Trophoblast cell (in vitro differentiated cells and primary cell): ENCODE measurements at regions not wholly inside any gene's neighbourhood (a gene's known extent, or its start where the extent isn't known, plus 50 kb on each side); places are given as distances from the start of the nearest gene placed in this dataset.

ENCODE experiments used
- DNase-seq, 2 donors: peaks; one replicate each; pipeline ENCODE4 v3.0.0-alpha.2; 2016
- H2AFZ ChIP-seq: 2 replicates; pipeline ENCODE4 v1.6.1; 2013; ENCODE audit warnings: low read length, moderate library complexity, mild to moderate bottlenecking; ENCODE audit not compliant: insufficient read depth, poor library complexity
- H2AK5ac ChIP-seq: 2 replicates; pipeline ENCODE4 v1.6.1; 2013; ENCODE audit warnings: mild to moderate bottlenecking, low read length
- H2BK120ac ChIP-seq: 2 replicates; pipeline ENCODE4 v1.6.1; 2013; ENCODE audit warnings: low read length, mild to moderate bottlenecking, moderate library complexity; ENCODE audit not compliant: insufficient read depth, poor library complexity
- H2BK12ac ChIP-seq: 2 replicates; pipeline ENCODE4 v1.6.1; 2013; ENCODE audit warnings: mild to moderate bottlenecking, low read length, moderate library complexity
- H2BK5ac ChIP-seq: 2 replicates; pipeline ENCODE4 v1.6.1; 2013; ENCODE audit warnings: low read length, low read depth, moderate library complexity, mild to moderate bottlenecking; ENCODE audit not compliant: poor library complexity
- H3K14ac ChIP-seq: 2 replicates; pipeline ENCODE4 v1.6.1; 2013; ENCODE audit warnings: mild to moderate bottlenecking, low read length
- H3K18ac ChIP-seq: 2 replicates; pipeline ENCODE4 v1.6.1; 2013; ENCODE audit warnings: mild to moderate bottlenecking, low read length
- H3K23ac ChIP-seq: 2 replicates; pipeline ENCODE4 v1.6.1; 2013; ENCODE audit warnings: low read length
- H3K27ac ChIP-seq: 2 replicates; pipeline ENCODE4 v1.5.1; 2013; ENCODE audit warnings: low read depth, mild to moderate bottlenecking, inconsistent platforms, low read length, moderate library complexity
- H3K27me3 ChIP-seq: 2 replicates; pipeline ENCODE4 v1.6.1; 2013; ENCODE audit warnings: inconsistent platforms, mild to moderate bottlenecking, low read length, moderate library complexity; ENCODE audit not compliant: insufficient read depth
- H3K36me3 ChIP-seq, 2 experiments: 1 replicate in 1 of 2; 2 replicates in 1 of 2; pipeline ENCODE4 v1.6.1; 2013; ENCODE audit warnings: low read length in 2 of 2, mild to moderate bottlenecking in 2 of 2, moderate library complexity in 1 of 2; ENCODE audit not compliant: insufficient read depth in 2 of 2, control insufficient read depth in 1 of 2
- H3K4ac ChIP-seq: 2 replicates; pipeline ENCODE4 v1.6.1; 2013; ENCODE audit warnings: low read depth, mild to moderate bottlenecking, low read length, moderate library complexity
- H3K4me1 ChIP-seq, 2 experiments: 1 replicate in 1 of 2; 2 replicates in 1 of 2; pipeline ENCODE4 v1.6.1; 2013; ENCODE audit warnings: low read length in 2 of 2, mild to moderate bottlenecking in 2 of 2, moderate library complexity in 1 of 2; ENCODE audit not compliant: insufficient read depth in 2 of 2, control insufficient read depth in 1 of 2
- H3K4me2 ChIP-seq: 2 replicates; pipeline ENCODE4 v1.6.1; 2013; ENCODE audit warnings: inconsistent platforms, mild to moderate bottlenecking, low read length, moderate library complexity
- H3K4me3 ChIP-seq: 2 replicates; pipeline ENCODE4 v1.5.1; 2013; ENCODE audit warnings: mild to moderate bottlenecking, low read depth, low read length, inconsistent platforms
- H3K79me1 ChIP-seq: one replicate; pipeline ENCODE4 v1.6.1; 2013; ENCODE audit warnings: low read length
- H3K79me2 ChIP-seq: 2 replicates; pipeline ENCODE4 v1.6.1; 2013; ENCODE audit warnings: low read length, mild to moderate bottlenecking; ENCODE audit not compliant: control insufficient read depth, insufficient read depth, poor library complexity
- H3K9ac ChIP-seq: 2 replicates; pipeline ENCODE4 v1.6.1; 2013; ENCODE audit warnings: mild to moderate bottlenecking, low read length
- H3K9me3 ChIP-seq: 2 replicates; pipeline ENCODE4 v1.6.1; 2013; ENCODE audit warnings: low read depth, mild to moderate bottlenecking, control low read depth, inconsistent platforms, low read length; ENCODE audit not compliant: insufficient read depth
- H4K12ac ChIP-seq: 2 replicates; pipeline ENCODE4 v1.6.1; 2013; ENCODE audit warnings: low read depth, mild to moderate bottlenecking, low read length, moderate library complexity
- H4K8ac ChIP-seq: 2 replicates; pipeline ENCODE4 v1.6.1; 2013; ENCODE audit warnings: low read depth, mild to moderate bottlenecking, low read length, moderate library complexity
- H4K91ac ChIP-seq: one replicate; pipeline ENCODE4 v1.6.1; 2013; ENCODE audit warnings: low read depth, mild to moderate bottlenecking, low read length, moderate library complexity
- WGBS: extraction: QIAGEN DNeasy Blood & Tissue Kit; methylation state at CpG from one replicate; pipeline ENCODE4 v1.1.7; 2013; ENCODE audit warnings: missing lambda C conversion rate; ENCODE audit not compliant: insufficient read length, insufficient coverage; ENCODE audit errors: extremely low coverage; 5-methylcytosine and 5-hydroxymethylcytosine counted together

DNA sequence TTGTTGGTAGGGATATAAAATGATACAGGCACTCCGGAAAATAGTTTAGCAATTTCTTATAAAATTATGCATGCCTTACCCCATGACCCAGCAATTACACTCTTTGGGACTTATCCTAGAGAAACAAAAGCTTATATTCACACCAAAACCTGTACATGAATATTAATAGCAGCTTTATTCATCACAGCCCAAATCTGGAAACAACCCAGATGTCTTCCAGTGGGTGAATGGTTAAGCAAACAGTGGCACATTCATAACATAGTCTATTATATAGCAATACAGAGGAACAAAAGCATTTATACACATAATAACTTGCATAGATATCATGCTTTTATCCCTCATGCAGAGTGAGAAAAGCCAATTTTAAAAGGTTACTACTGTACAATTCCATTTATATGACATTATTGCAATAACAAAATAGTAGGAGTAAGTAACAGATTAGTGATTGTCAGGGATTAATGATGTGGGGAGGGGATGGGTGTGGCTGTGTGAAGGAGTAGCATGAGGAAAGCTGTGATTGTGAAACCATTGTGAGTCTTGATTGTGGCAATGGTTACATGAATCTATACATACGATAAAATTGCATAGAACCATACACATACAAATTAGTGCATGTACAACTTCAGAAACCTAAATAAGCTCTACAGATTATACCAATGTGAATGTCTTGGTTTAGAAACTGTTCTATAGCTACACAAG is 363.1 kb upstream of the OR4E1 start:
- Histone ChIP-seq H3K4me3 (no peak overlapping the region), H3K18ac (no peak overlapping the region), H2AFZ (no peak overlapping the region), H3K79me1 (no peaks in the 10 kb centered on the region), H3K9me3 (no peaks in the 10 kb centered on the region), H2BK5ac (no peak overlapping the region), H3K4ac (no peak overlapping the region), H3K4me1 (no peaks in the 10 kb centered on the region), H3K27me3 (no peaks in the 10 kb centered on the region), H3K79me2 (no peaks in the 10 kb centered on the region), H4K91ac (no peak overlapping the region), H3K36me3 (no peaks in the 10 kb centered on the region), H3K14ac (no peak overlapping the region), H4K8ac (no peak overlapping the region), H4K12ac (no peak overlapping the region), H2BK120ac (no peak overlapping the region), H3K23ac (no peak overlapping the region), H2BK12ac (no peak overlapping the region), H2AK5ac (no peak overlapping the region), H3K9ac (no peak overlapping the region), H3K27ac (no peak overlapping the region), H3K4me2 (no peak overlapping the region)
- no CpG with 5 or more reads among the region's 2 CpGs for WGBS
- DNase-seq, result no peak

DNA sequence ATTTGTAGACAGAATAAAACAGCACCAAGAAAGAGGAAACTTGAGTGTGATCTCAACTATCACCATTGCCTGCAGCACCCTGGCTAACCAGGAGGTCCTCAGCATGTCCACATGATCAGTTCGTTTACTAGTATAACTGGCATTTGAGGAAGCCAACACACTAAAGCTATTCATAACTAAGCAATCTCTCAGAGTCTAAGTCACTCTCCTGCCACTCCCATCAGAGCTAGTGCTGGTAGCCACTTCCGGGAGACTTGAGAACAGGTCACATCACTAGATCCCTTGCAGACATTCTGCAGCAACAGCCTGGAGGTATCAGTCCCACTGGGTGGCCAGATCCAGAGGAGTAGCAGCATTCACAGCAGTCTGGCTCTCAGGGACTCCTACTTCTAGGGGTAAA is 352.9 kb upstream of the OR4E1 start:
- H2AFZ ChIP-seq, result no peak overlapping the region
- no peaks in the 10 kb centered on the region for H3K9me3 ChIP-seq
- no peak overlapping the region for H3K14ac ChIP-seq
- no peak overlapping the region for H2BK120ac ChIP-seq
- no CpG with 5 or more reads among the region's 2 CpGs for WGBS
- no peak overlapping the region for H2BK5ac ChIP-seq
- no peak overlapping the region for H3K4me3 ChIP-seq
- DNase-seq, result peak; percentile 69 to 71
- no peak overlapping the region for H3K9ac ChIP-seq
- no peak overlapping the region for H4K91ac ChIP-seq
- no peaks in the 10 kb centered on the region for H3K79me2 ChIP-seq
- H3K36me3 ChIP-seq, result no peaks in the 10 kb centered on the region
- no peak overlapping the region for H3K18ac ChIP-seq
- no peak overlapping the region for H3K27ac ChIP-seq
- no peak overlapping the region for H3K23ac ChIP-seq
- H3K4me1 ChIP-seq, result no peaks in the 10 kb centered on the region
- H3K27me3 ChIP-seq, result no peaks in the 10 kb centered on the region
- H3K4ac ChIP-seq, result no peak overlapping the region
- no peak overlapping the region for H2BK12ac ChIP-seq
- H3K4me2 ChIP-seq, result no peak overlapping the region
- no peak overlapping the region for H4K12ac ChIP-seq
- no peak overlapping the region for H4K8ac ChIP-seq
- no peak overlapping the region for H2AK5ac ChIP-seq
- no peaks in the 10 kb centered on the region for H3K79me1 ChIP-seq

DNA sequence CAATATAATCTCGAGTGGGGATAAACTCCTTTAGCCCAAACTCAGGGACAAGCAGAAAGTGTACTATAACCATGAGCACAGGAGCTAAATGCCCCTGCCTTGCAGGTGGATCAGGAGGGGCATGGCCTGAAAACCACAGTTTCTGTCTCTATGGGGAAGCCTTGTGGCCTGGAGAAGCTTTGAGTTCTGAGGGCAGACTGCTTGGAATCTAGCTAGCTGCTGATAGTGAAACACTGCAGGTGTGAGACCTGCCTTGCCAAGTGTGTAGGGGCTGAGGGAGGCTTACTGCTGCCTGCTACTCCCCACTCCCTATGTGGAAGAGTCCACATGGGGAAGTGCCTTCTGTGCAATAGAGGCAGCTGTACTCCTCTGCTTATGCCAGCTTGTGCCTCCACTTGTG is 352.3 kb upstream of the OR4E1 start:
- WGBS, result no CpG with 5 or more reads among the region's 1 CpG
- Histone ChIP-seq H3K23ac (no peak overlapping the region), H3K9ac (no peak overlapping the region), H3K4me3 (no peak overlapping the region), H3K4me1 (no peaks in the 10 kb centered on the region), H4K91ac (no peak overlapping the region), H3K36me3 (no peaks in the 10 kb centered on the region), H4K12ac (no peak overlapping the region), H2BK5ac (no peak overlapping the region), H2BK12ac (no peak overlapping the region), H4K8ac (no peak overlapping the region), H3K18ac (no peak overlapping the region), H3K4ac (no peak overlapping the region), H3K27ac (no peak overlapping the region), H2BK120ac (no peak overlapping the region), H3K4me2 (no peak overlapping the region), H2AFZ (no peak overlapping the region), H3K9me3 (no peaks in the 10 kb centered on the region), H2AK5ac (no peak overlapping the region), H3K79me1 (no peaks in the 10 kb centered on the region), H3K14ac (no peak overlapping the region), H3K79me2 (no peaks in the 10 kb centered on the region), H3K27me3 (no peaks in the 10 kb centered on the region)
- no peak for DNase-seq

DNA sequence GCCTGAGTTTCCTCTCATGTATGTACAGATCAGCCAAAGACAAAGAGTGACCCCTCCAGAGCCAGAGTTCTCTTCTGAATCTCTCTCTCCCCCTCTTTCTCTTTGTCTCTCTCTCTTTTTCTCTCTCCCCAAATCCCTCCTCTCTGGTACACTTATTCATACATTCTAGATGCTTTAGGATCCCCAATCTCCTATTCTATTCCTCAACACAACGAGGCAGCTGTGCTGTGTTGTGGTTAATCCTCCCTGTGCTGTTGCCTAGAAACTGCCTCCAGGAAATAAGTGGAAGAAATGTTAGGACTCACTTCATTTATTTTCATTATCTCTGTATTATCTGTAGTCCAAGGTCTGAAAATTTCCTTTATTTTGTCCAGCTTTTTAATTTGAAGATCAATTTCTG is 350.5 kb upstream of the OR4E1 start:
- H2BK12ac ChIP-seq, result no peak overlapping the region
- no peak overlapping the region for H2AFZ ChIP-seq
- H4K91ac ChIP-seq, result no peak overlapping the region
- no peak overlapping the region for H2AK5ac ChIP-seq
- no peak overlapping the region for H4K8ac ChIP-seq
- H3K9ac ChIP-seq, result no peak overlapping the region
- no peaks in the 10 kb centered on the region for H3K9me3 ChIP-seq
- no peak overlapping the region for H2BK5ac ChIP-seq
- no peak overlapping the region for H3K18ac ChIP-seq
- H3K79me1 ChIP-seq, result no peaks in the 10 kb centered on the region
- no peak overlapping the region for H3K27ac ChIP-seq
- no peaks in the 10 kb centered on the region for H3K79me2 ChIP-seq
- H3K4me2 ChIP-seq, result no peak overlapping the region
- no peaks in the 10 kb centered on the region for H3K4me1 ChIP-seq
- DNase-seq, result no peak
- H3K4ac ChIP-seq, result no peak overlapping the region
- no peak overlapping the region for H3K23ac ChIP-seq
- H3K14ac ChIP-seq, result no peak overlapping the region
- no peak overlapping the region for H3K4me3 ChIP-seq
- no peaks in the 10 kb centered on the region for H3K27me3 ChIP-seq
- no peaks in the 10 kb centered on the region for H3K36me3 ChIP-seq
- H4K12ac ChIP-seq, result no peak overlapping the region
- no peak overlapping the region for H2BK120ac ChIP-seq
- no CpG with 5 or more reads among the region's 1 CpG for WGBS
